ENCODE measurements at regions not wholly inside any gene's neighbourhood (a gene's known extent, or its start where the extent isn't known, plus 50 kb on each side); places are given as distances from the start of the nearest gene placed in this dataset.

GRCh38 chr11:115577701-115578100 is 73.5 kb upstream of the CADM1 start:
- Histone ChIP-seq H3K27ac (ENCODE audit: low read depth, low read length) (no peak overlapping the region), H3K9me3 (ENCODE audit: control insufficient read depth, insufficient read depth, low read length) (no peaks in the 10 kb centered on the region), H3K4me3 (ENCODE audit: low read depth, low read length) (no peak overlapping the region), H3K27me3 (ENCODE audit: control insufficient read depth, insufficient read depth, low read length) (no peaks in the 10 kb centered on the region)
- CTCF ChIA-PET: no interaction called here
- TF ChIP-seq, protein P1, sequence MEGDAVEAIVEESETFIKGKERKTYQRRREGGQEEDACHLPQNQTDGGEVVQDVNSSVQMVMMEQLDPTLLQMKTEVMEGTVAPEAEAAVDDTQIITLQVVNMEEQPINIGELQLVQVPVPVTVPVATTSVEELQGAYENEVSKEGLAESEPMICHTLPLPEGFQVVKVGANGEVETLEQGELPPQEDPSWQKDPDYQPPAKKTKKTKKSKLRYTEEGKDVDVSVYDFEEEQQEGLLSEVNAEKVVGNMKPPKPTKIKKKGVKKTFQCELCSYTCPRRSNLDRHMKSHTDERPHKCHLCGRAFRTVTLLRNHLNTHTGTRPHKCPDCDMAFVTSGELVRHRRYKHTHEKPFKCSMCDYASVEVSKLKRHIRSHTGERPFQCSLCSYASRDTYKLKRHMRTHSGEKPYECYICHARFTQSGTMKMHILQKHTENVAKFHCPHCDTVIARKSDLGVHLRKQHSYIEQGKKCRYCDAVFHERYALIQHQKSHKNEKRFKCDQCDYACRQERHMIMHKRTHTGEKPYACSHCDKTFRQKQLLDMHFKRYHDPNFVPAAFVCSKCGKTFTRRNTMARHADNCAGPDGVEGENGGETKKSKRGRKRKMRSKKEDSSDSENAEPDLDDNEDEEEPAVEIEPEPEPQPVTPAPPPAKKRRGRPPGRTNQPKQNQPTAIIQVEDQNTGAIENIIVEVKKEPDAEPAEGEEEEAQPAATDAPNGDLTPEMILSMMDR (IDR thresholded peaks at IDR 0.05; ENCODE audit: low read depth, low read length): no peak
- POLR2A ChIA-PET: no interaction called here
- no peak for DNase-seq (ENCODE audit: low read depth, low spot score)

- Histone ChIP-seq H3K4me3 (ENCODE audit: low read depth, low read length) (no peak overlapping the region), H3K27me3 (ENCODE audit: control insufficient read depth, insufficient read depth, low read length) (no peaks in the 10 kb centered on the region), H3K9me3 (ENCODE audit: control insufficient read depth, insufficient read depth, low read length) (no peaks in the 10 kb centered on the region), H3K27ac (ENCODE audit: low read depth, low read length) (no peak overlapping the region)
- ChIA-PET POLR2A (no interaction called here), CTCF (no interaction called here)
- TF ChIP-seq, protein P1 (IDR thresholded peaks at IDR 0.05; ENCODE audit: low read depth, low read length): no peak
- DNase-seq (ENCODE audit: low read depth, low spot score): no peak
Measured at GRCh38 chr11:115576606-115577380, 72.6 kb upstream of the CADM1 start.

- Histone ChIP-seq H3K4me3 (ENCODE audit: low read depth, low read length) (no peak overlapping the region), H3K27ac (ENCODE audit: low read depth, low read length) (no peak overlapping the region), H3K9me3 (ENCODE audit: control insufficient read depth, insufficient read depth, low read length) (no peaks in the 10 kb centered on the region), H3K27me3 (ENCODE audit: control insufficient read depth, insufficient read depth, low read length) (peaks cover 9% of the 10 kb centered on the region)
- DNase-seq (ENCODE audit: low read depth, low spot score): no peak
- TF ChIP-seq, protein P1 (IDR thresholded peaks at IDR 0.05; ENCODE audit: low read depth, low read length): no peak
- ChIA-PET POLR2A (no interaction called here), CTCF (no interaction called here)
Measured at GRCh38 chr11:115572551-115572950, 68.3 kb upstream of the CADM1 start.

DNA sequence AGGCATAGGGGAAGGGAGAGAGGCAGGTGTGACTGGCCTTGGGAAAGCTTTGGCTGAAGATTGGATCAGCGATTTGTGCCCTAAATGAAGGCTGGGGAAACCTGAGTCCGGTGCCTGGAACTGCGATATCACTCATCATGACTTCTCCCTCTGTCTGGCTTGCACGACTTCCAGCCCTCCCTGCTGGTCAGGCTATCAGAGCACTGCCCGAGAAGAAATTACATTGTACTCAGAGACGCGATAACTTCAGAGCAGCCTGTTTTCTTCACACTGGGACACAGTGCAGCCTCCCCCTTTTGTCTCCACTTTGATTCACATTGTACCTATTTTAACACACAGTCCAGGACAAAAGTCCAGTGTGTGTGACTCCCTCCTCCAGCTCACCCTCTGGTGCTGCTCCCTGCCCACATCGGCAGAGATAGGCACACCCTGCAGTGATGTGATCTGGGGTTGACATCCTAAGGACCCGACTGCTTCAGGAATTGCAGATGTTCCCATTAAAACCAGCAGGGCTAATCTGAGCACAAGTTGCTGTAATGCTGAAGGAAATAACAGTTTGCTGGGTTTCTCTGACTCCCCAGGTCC is 62.1 kb upstream of the CADM1 start:
- ChIA-PET POLR2A (no interaction called here), CTCF (no interaction called here)
- no peak overlapping the region for H3K27ac ChIP-seq (ENCODE audit: low read depth, low read length)
- TF ChIP-seq, protein P1 (IDR thresholded peaks at IDR 0.05; ENCODE audit: low read depth, low read length): no peak
- DNase-seq (ENCODE audit: low read depth, low spot score): no peak
- no peak overlapping the region for H3K4me3 ChIP-seq (ENCODE audit: low read depth, low read length)
- H3K9me3 ChIP-seq (ENCODE audit: control insufficient read depth, insufficient read depth, low read length): no peaks in the 10 kb centered on the region
- H3K27me3 ChIP-seq (ENCODE audit: control insufficient read depth, insufficient read depth, low read length): peaks cover 23% of the 10 kb centered on the region

DNA sequence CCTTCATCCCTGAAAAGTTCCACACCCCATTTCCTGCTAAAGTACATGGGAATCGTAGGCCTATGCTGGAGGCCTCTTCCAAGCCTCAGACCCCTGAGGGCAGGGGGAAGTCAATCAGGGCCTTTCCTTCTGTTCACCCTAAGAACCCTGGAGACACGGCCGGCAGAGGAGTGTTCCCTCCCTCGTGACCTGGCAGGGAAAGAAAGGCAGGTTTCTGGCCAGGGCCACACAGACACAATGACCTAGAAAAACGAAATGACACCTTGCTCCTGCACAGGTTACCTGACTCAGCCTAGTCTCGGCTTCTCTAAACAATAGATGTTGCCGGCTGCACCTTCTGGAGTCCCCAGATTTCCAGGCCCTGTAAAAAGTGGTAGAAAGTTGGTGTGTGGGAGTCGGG is 60.6 kb upstream of the CADM1 start:
- no peak for DNase-seq (ENCODE audit: low read depth, low spot score)
- TF ChIP-seq, protein P1 (IDR thresholded peaks at IDR 0.05; ENCODE audit: low read depth, low read length): no peak
- Histone ChIP-seq H3K4me3 (ENCODE audit: low read depth, low read length) (no peak overlapping the region), H3K9me3 (ENCODE audit: control insufficient read depth, insufficient read depth, low read length) (no peaks in the 10 kb centered on the region), H3K27ac (ENCODE audit: low read depth, low read length) (no peak overlapping the region), H3K27me3 (ENCODE audit: control insufficient read depth, insufficient read depth, low read length) (peaks cover 23% of the 10 kb centered on the region)
- CTCF ChIA-PET: no interaction called here
- POLR2A ChIA-PET: no interaction called here
